ENCODE measurements at regions not wholly inside any gene's neighbourhood (a gene's known extent, or its start where the extent isn't known, plus 50 kb on each side); places are given as distances from the start of the nearest gene placed in this dataset.

DNA sequence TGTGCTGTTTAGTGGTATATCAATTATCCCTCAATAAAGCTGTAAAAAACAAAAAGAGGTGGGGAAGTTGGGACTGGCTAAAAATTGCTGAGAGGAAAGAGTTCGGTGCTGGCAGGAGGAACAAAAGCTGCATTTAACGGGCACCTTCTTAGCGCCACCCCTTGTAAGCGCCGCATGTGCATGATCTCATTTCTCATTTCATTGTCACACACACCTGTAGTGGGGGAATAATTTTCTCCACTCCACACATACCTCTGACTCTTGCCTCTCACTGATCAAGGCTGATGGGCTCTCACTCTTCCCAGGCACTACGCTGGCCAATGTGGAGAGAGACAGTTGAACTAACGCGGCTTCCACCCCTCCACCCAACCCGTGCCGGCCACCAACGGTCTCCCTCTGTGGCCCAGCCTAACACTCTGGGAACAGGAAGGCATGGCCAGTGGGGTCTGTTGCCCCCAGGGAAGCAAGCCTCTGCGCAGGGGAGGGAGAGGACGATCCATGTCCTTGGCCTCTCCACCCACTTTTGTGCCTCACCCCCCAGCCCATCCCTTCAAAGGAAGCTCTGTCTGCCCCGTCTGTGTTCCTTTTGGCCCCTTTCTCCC lies 186.7 kb upstream of the SYT13 start:
- DNase-seq = no peak

DNA sequence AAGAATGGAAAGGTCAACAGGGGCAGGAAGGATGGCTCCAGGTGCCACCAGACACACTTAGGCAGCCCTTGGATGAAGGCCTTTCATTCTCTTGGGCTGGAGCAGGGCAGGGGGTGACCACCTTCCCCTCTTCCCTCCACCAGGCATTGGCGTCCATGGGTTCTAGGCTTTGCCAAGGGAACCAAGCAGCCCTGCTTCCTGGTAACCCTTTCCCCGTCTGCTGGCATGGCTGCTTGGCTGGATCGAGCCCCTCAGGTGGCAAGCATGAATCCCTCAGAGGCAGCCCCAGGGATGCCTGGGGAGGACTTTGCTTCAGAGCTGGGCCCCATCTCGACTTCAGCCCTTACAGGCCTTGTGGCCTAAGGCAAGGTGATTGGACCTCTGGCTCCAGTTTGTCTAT lies 185.1 kb upstream of the SYT13 start:
- no peak for DNase-seq

GRCh38 chr11:45470794-45471167 lies 184.6 kb upstream of the SYT13 start:
- no peak for DNase-seq

GRCh38 chr11:45470151-45470793 lies 184.1 kb upstream of the SYT13 start:
- DNase-seq = no peak

- no peak for DNase-seq
These were observed 182.2 kb upstream of the SYT13 start for GRCh38 chr11:45468267-45468856.

- no peak for DNase-seq
These were observed 177.4 kb upstream of the SYT13 start for GRCh38 chr11:45463541-45463940.

DNA sequence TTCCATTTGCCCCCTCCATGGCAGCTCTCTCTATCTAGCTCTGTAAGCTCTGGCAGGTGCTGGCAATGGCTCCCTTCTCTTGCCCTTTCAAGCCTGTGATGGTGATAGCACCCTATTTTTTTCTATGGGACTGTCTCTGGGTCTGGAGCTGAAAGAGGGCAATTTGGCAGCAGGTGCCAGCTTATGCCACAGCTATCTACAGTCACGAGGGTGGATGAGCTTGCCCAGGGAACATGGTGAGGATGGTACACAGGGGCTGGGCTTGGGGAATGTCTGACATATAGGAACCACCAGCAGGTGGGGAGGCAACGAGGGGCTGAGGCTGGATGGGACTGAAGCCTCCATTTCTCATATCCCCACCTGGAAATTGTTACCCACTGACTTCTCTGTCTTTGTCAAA lies 175.4 kb upstream of the SYT13 start:
- DNase-seq = no peak

DNA sequence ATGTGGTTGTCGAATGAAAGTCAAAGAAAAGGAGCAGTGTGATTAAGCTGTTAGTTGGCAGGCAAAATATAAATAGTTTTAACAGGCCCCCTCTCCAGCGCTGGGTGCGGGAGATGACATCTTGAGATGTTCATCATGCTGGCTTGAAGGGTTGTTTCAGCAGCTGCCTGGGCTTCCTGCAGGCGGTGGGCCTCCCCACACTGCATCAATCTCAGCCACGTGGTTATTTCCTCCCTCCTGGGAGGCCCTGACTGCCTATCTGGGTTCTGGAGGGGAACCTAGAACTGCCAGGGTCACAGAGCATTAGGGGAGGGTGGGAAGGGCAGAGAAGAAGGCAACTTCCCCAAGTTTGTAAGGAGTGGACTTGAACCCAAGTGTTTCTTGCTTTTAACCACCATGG lies 173.3 kb upstream of the SYT13 start:
- DNase-seq = no peak

DNA sequence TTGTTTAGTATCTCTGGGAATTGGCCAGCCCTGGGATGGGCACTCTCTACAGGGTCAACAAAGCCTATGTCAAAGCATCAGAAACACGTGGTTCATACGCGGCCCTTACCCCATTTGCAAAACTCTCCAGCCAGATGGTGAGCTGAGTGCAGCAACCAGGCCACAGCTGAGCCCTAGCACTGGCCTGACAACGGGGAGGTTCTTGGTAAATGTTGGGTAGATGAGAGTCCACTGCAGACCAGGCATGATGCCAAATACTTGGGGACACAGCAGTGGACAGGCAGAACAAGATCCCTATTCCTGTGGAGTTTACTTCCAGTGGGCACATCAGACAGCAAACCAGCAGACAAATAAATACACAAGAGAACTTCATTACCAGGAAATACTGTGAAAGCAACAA lies 172.1 kb upstream of the SYT13 start:
- no peak for DNase-seq

DNA sequence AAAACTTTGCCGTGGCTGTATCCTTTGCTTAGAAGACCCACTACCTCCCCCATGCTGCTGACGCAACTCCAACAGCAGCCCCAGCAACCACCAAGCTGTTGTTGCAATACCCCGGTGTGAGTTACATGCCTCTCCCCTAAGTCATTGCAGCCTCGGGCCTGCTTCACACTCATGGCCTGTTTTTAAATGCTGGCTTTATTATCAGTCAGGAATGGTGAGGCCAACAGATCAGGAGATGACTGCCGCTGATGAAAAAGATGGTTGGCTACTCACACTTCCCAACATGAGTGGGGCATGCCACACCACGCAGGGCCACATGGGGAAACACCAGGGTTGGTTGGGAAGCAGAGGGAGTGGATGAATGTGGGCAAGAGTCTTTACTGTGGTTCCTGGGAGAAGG lies 171.5 kb upstream of the SYT13 start:
- DNase-seq = no peak

GRCh38 chr11:45456686-45457085 lies 170.5 kb upstream of the SYT13 start:
- DNase-seq = no peak

DNA sequence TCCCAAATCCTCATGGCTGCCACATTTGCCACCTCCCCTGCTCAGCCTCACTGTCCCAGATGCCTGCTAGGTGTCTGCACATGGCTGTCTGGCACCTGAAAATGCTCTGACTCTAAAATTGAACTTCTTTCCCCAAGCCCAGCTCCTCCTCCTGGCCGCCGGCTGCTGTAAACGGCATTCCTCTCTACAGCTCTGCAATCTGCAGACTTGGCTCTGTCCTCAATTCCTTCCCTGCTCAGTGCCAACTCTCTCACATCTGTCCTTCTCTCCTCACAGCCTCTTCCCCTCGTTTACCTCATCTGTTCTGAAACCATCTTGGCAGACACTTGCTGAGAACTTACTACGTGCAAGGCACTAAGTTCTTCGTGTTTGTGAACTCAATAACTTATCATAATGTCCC lies 169.4 kb upstream of the SYT13 start:
- no peak for DNase-seq

GRCh38 chr11:45454917-45455401 lies 168.8 kb upstream of the SYT13 start:
- DNase-seq = no peak

DNA sequence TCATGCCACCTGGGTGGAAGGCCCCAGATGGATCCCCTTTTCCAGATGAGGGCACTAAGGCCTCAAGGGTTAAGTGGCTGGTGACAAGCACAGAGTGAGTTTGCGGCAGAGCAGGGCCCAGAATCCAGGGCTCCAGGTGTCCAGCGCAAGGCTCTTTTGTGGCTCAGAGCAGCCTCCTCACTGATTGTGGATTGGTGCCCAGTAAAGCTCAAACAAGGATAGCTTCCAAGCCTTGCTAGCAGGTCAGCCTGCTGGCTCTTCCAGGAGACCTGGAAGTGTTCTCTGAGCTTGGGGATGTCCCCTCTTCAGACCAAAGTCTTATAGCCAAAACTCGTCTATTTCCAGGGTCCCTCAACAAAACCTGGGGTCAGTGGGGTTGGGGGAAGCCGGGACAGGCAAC lies 167.6 kb upstream of the SYT13 start:
- no peak for DNase-seq

DNA sequence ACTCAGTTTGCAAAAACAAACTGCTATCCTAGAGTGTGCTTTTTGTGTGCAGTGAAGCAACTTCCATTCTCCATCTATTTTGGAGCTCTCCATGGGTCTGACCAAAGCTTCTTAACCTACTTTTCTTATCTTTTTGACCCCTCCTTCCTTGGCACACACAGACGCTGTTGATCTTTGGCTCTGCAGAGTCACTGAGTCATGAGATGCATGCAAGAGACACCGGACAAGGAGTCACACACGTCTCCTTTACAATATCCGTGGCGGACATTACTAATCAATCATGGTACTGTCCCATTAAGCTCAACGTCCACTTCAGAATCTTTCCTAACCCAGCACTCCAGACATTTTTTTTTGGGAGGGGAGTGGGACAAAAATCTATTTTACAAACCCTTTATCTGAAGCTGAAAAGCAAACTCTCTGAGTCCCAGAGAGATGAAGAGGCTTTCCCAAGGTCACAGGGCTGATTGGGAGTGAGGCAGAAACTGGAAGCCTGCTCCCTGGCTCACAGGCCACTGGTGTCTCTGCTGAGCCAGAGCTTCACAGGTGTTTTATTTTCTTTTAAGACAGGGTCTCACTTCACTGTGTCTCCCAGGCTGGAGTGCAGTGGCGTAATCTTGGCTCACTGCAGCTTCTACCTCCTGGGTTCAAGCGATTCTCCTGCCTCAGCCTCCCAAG lies 165.8 kb upstream of the SYT13 start:
- no peak for DNase-seq

GRCh38 chr11:45450189-45450588 lies 164.0 kb upstream of the SYT13 start:
- DNase-seq = no peak

- no peak for DNase-seq
These were observed 163.0 kb upstream of the SYT13 start for GRCh38 chr11:45449036-45449601.

DNA sequence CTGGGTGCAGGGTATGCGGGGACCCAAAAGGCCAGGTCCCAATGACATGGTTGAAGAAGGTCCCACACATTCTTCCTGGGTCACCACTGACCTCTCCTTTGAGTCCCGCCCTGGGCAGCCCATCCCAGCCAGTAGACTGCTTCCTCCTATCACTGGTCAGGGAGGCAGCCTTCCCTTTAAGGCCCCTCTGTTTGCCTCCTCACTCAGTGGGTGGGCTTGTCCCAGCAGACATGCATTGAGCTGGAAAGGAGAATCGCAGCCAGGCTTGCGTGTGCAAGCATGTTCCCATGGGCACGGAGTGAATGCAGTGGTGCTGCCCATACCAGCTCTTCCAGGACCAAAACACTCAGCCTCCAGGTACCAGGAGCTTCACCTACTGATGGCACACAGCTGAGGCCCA lies 162.4 kb upstream of the SYT13 start:
- DNase-seq = no peak

- DNase-seq = no peak
These were observed 160.9 kb upstream of the SYT13 start for GRCh38 chr11:45446998-45447397.

DNA sequence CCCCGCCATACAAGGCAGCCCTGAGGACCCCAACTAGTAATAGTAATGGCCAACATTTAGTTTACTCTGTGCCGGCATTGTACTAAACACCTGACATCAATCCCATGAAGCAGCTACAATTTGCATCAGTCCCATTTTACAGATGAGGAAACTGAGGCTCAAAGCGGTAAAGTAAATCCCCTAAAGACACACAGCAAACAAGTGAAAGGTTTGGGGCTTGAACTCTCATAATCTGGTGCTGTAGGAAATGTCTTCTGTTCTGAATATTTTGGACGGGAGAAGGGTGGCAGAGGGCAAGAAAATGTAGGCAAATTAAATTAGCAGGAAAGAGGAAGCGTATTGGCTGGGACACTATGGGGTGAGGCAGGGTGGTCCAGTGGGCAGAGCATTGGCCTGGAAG lies 160.3 kb upstream of the SYT13 start:
- no peak for DNase-seq

DNA sequence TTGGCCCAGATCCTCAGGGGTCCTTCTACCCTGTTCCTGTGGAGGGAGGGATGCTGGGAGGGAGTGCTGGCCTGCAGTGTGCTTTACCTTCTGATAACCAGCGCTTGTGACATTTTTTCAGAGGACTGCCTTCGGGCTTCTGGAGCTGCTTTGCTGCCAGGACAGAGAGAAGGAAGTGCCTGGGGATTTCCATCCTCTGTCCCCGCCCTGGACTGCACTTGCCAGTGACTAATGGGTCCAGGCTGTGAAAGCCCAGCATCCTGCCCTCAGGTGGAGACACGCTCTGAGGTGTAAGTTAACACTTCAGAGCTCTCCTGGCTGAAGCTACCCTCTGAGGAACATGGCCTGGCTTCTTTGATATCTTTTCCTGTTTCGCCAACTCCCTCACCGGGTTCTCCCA lies 158.7 kb upstream of the SYT13 start:
- no peak for DNase-seq

GRCh38 chr11:45440111-45440510 lies 154.0 kb upstream of the SYT13 start:
- DNase-seq = no peak

GRCh38 chr11:45436966-45437365 lies 150.8 kb upstream of the SYT13 start:
- DNase-seq = no peak

GRCh38 chr11:45436118-45436517 lies 150.0 kb upstream of the SYT13 start:
- DNase-seq = no peak
